ENCODE measurements at regions not wholly inside any gene's neighbourhood (a gene's known extent, or its start where the extent isn't known, plus 50 kb on each side); places are given as distances from the start of the nearest gene placed in this dataset.

- Mint-ChIP-seq H3K36me3 (no peaks in the 10 kb centered on the region), H3K27ac (peak overlapping the region in 8 of 10 donors; percentile 3 to 84 (median 56)), H3K9me3 (no peaks in the 10 kb centered on the region), H3K4me1 (peaks cover 6 to 43% (median 26%) of the 10 kb centered on the region in 4 donors), H3K4me3 (peak overlapping the region; percentile 66 to 85 (median 78)), H3K27me3 (peaks cover 0 to 32% (median 0%) of the 10 kb centered on the region in 5 donors)
- DNase-seq (peak in 5 of 10 donors; percentile 12 to 53 (median 42)), ATAC-seq (peak; percentile 73 to 77)
- POLR2A ChIA-PET, result interaction anchor here (0.6 to 3.5 kb wide), 11 partner anchors 8 to 1067 kb away, joined by 3 to 13 read pairs (median 3); partner anchors contain the start of gene C10orf143
These were observed 424.1 kb upstream of the MGMT start for GRCh38 chr10:129042776-129043595.

GRCh38 chr10:129043691-129044090 is 423.4 kb upstream of the MGMT start:
- Mint-ChIP-seq H3K4me1 (peaks cover 6 to 36% (median 23%) of the 10 kb centered on the region in 4 donors), H3K36me3 (no peaks in the 10 kb centered on the region), H3K27ac (peak overlapping the region in 1 of 10 donors; percentile 61), H3K27me3 (peaks cover 0 to 32% (median 0%) of the 10 kb centered on the region in 5 donors), H3K4me3 (peak overlapping the region in 2 of 10 donors; percentile 57 to 66), H3K9me3 (no peaks in the 10 kb centered on the region)
- POLR2A ChIA-PET, result interaction anchor here (0.7 to 3.5 kb wide), 5 partner anchors 8 to 374 kb away, joined by 3 to 13 read pairs (median 3); no protein-coding TSS in a partner anchor
- ATAC-seq (no peak), DNase-seq (no peak)

GRCh38 chr10:129045599-129045998 is 421.4 kb upstream of the MGMT start:
- POLR2A ChIA-PET, result interaction anchor here (3.5 kb wide), 1 partner anchor 10 kb away, joined by 13 read pairs; no protein-coding TSS in a partner anchor
- H3K4me1 Mint-ChIP-seq, result peaks cover 5 to 23% (median 15%) of the 10 kb centered on the region in 4 donors
- no peak for ATAC-seq

GRCh38 chr10:129046065-129046681 is 420.9 kb upstream of the MGMT start:
- no peaks in the 10 kb centered on the region for H3K36me3 Mint-ChIP-seq
- H3K4me3 Mint-ChIP-seq, result no peak overlapping the region
- peaks cover 0 to 24% (median 0%) of the 10 kb centered on the region in 5 donors for H3K27me3 Mint-ChIP-seq
- ATAC-seq, result no peak
- DNase-seq, result no peak
- peaks cover 5 to 23% (median 15%) of the 10 kb centered on the region in 4 donors for H3K4me1 Mint-ChIP-seq
- peak overlapping the region in 1 of 10 donors; percentile 33 for H3K27ac Mint-ChIP-seq
- POLR2A ChIA-PET, result no interaction called here
- no peaks in the 10 kb centered on the region for H3K9me3 Mint-ChIP-seq

More at GRCh38 chr10:129045599-129045998, 421.4 kb upstream of the MGMT start:
- Mint-ChIP-seq H3K4me3 (no peak overlapping the region), H3K36me3 (no peaks in the 10 kb centered on the region), H3K27ac (peak overlapping the region in 1 of 10 donors; percentile 53), H3K27me3 (peaks cover 0 to 25% (median 0%) of the 10 kb centered on the region in 5 donors), H3K9me3 (no peaks in the 10 kb centered on the region)
- no peak for DNase-seq

- Mint-ChIP-seq H3K36me3 (no peaks in the 10 kb centered on the region), H3K27ac (no peak overlapping the region), H3K4me3 (no peak overlapping the region), H3K27me3 (peaks cover 0 to 24% (median 0%) of the 10 kb centered on the region in 5 donors), H3K4me1 (peaks cover 5 to 20% (median 15%) of the 10 kb centered on the region in 4 donors), H3K9me3 (no peaks in the 10 kb centered on the region)
- POLR2A ChIA-PET, result no interaction called here
- no peak for ATAC-seq
- no peak for DNase-seq
These were observed 420.1 kb upstream of the MGMT start for GRCh38 chr10:129046962-129047361.

GRCh38 chr10:129047600-129047999 is 419.4 kb upstream of the MGMT start:
- Mint-ChIP-seq H3K36me3 (no peaks in the 10 kb centered on the region), H3K4me3 (no peak overlapping the region), H3K27ac (no peak overlapping the region), H3K4me1 (peaks cover 8 to 18% (median 10%) of the 10 kb centered on the region in 4 donors), H3K27me3 (peaks cover 0 to 21% (median 0%) of the 10 kb centered on the region in 5 donors), H3K9me3 (no peaks in the 10 kb centered on the region)
- ATAC-seq (no peak), DNase-seq (no peak)
- POLR2A ChIA-PET, result interaction anchor here (0.7 kb wide), 2 partner anchors 285 to 383 kb away, joined by 4 to 5 read pairs; no protein-coding TSS in a partner anchor

- DNase-seq (no peak), ATAC-seq (no peak)
- Mint-ChIP-seq H3K36me3 (no peaks in the 10 kb centered on the region), H3K27me3 (peaks cover 0 to 12% (median 0%) of the 10 kb centered on the region in 5 donors), H3K9me3 (no peaks in the 10 kb centered on the region), H3K4me3 (no peak overlapping the region), H3K27ac (peak overlapping the region in 1 of 10 donors; percentile 56), H3K4me1 (peaks cover 1 to 12% (median 4%) of the 10 kb centered on the region in 4 donors)
- POLR2A ChIA-PET, result interaction anchor here (0.5 kb wide), 1 partner anchor 13 kb away, joined by 4 read pairs; no protein-coding TSS in a partner anchor
These were observed 418.5 kb upstream of the MGMT start for GRCh38 chr10:129048513-129048912.

- peak overlapping the region in 2 of 10 donors; percentile 22 to 27 for H3K27ac Mint-ChIP-seq
- DNase-seq (no peak), ATAC-seq (no peak)
- no peaks in the 10 kb centered on the region for H3K36me3 Mint-ChIP-seq
- H3K4me1 Mint-ChIP-seq, result peaks cover 0 to 14% (median 2%) of the 10 kb centered on the region in 4 donors
- POLR2A ChIA-PET, result no interaction called here
- H3K27me3 Mint-ChIP-seq, result peaks cover 0 to 9% (median 0%) of the 10 kb centered on the region in 5 donors
- H3K9me3 Mint-ChIP-seq, result no peaks in the 10 kb centered on the region
- H3K4me3 Mint-ChIP-seq, result no peak overlapping the region
These were observed 417.5 kb upstream of the MGMT start for GRCh38 chr10:129049501-129049900.

GRCh38 chr10:129055225-129055624 is 411.8 kb upstream of the MGMT start:
- Mint-ChIP-seq H3K9me3 (no peaks in the 10 kb centered on the region), H3K4me1 (peaks cover 29 to 63% (median 38%) of the 10 kb centered on the region in 4 donors), H3K27me3 (no peaks in the 10 kb centered on the region), H3K36me3 (no peaks in the 10 kb centered on the region), H3K27ac (peak overlapping the region in 1 of 10 donors; percentile 52), H3K4me3 (no peak overlapping the region)
- ATAC-seq (no peak), DNase-seq (no peak)
- POLR2A ChIA-PET, result no interaction called here

GRCh38 chr10:129055986-129056385 is 411.1 kb upstream of the MGMT start:
- Mint-ChIP-seq H3K4me1 (peaks cover 32 to 70% (median 38%) of the 10 kb centered on the region in 4 donors), H3K27me3 (peaks cover 0 to 4% (median 0%) of the 10 kb centered on the region in 5 donors), H3K36me3 (no peaks in the 10 kb centered on the region), H3K27ac (no peak overlapping the region), H3K4me3 (peak overlapping the region in 2 of 10 donors; percentile 45 to 50), H3K9me3 (no peaks in the 10 kb centered on the region)
- POLR2A ChIA-PET, result interaction anchor here (3.5 kb wide), 1 partner anchor 20 kb away, joined by 59 read pairs; no protein-coding TSS in a partner anchor
- ATAC-seq (no peak), DNase-seq (no peak)

GRCh38 chr10:129056734-129057689 is 410.0 kb upstream of the MGMT start:
- Mint-ChIP-seq H3K4me3 (peak overlapping the region in 9 of 10 donors; percentile 57 to 83 (median 77)), H3K27ac (peak overlapping the region in 4 of 10 donors; percentile 64 to 82 (median 74)), H3K4me1 (peaks cover 32 to 69% (median 38%) of the 10 kb centered on the region in 4 donors), H3K9me3 (no peaks in the 10 kb centered on the region), H3K36me3 (no peaks in the 10 kb centered on the region), H3K27me3 (peaks cover 0 to 4% (median 0%) of the 10 kb centered on the region in 5 donors)
- POLR2A ChIA-PET, result interaction anchor here (0.8 to 3.5 kb wide), 7 partner anchors 11 to 410 kb away, joined by 3 to 59 read pairs (median 5); partner anchors contain the start of gene MGMT
- ATAC-seq (peak in 1 of 2 donors; percentile 6), DNase-seq (no peak)
